ENCODE measurements at regions not wholly inside any gene's neighbourhood (a gene's known extent, or its start where the extent isn't known, plus 50 kb on each side); places are given as distances from the start of the nearest gene placed in this dataset.

DNA sequence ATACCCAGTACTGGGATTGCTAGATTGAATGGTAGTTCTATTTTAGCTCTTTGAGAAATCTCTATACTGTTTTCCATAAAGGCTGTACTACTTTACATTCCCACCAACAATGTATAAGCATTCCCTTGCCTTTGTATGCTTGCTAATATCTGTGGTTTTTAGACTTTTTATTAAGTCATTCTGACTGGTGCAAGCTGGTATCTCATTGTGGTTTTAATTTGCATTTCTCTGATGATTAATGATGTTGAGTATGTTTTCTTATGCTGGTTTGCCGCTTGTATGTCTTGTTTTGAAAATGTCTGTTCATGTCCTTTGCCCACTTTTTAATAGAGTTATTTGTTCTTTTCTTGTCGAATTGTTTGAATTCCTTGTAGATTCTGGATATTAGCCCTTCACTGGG, 512.7 kb upstream of the PAPPA start:
- intact Hi-C loops (cut with DNase I) = no loop called here
- DNase-seq = no peak
- H3K36me3 ChIP-seq = no peaks in the 10 kb centered on the region
- no peaks in the 10 kb centered on the region for H3K27me3 ChIP-seq
- WGBS, 2 donors = 82 to 88% methylated on average over 2 of the region's 2 CpGs
- H3K27ac ChIP-seq = no peak overlapping the region
- no peak for TF ChIP-seq CTCF (IDR thresholded peaks at IDR 0.05)
- no peak for ATAC-seq
- H3K9me3 ChIP-seq = no peaks in the 10 kb centered on the region
- no peak overlapping the region for H3K4me3 ChIP-seq
- no peaks in the 10 kb centered on the region for H3K4me1 ChIP-seq

DNA sequence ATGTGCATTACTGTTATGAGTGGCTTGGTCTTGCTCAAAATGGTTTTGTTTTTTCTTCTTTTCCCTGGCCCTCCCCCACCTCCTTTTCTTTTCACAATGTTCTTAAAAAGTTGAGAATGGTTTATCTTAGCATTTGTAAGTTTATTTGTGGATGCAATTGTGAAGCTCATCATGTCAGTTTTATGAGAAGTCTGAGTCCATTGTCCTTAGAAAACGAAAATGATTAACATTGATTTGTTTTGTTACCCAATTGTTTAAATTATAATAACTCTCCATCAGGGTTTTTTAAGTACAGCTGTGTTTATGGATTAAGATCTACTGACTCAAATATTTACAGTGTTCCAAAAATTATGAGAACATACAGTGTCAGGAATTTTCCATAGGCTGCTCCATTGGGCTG, 511.3 kb upstream of the PAPPA start:
- intact Hi-C loops (cut with DNase I) = no loop called here
- WGBS, 2 donors = 53 to 66% methylated on average over 1 of the region's 1 CpG
- TF ChIP-seq CTCF (IDR thresholded peaks at IDR 0.05) = no peak

DNA sequence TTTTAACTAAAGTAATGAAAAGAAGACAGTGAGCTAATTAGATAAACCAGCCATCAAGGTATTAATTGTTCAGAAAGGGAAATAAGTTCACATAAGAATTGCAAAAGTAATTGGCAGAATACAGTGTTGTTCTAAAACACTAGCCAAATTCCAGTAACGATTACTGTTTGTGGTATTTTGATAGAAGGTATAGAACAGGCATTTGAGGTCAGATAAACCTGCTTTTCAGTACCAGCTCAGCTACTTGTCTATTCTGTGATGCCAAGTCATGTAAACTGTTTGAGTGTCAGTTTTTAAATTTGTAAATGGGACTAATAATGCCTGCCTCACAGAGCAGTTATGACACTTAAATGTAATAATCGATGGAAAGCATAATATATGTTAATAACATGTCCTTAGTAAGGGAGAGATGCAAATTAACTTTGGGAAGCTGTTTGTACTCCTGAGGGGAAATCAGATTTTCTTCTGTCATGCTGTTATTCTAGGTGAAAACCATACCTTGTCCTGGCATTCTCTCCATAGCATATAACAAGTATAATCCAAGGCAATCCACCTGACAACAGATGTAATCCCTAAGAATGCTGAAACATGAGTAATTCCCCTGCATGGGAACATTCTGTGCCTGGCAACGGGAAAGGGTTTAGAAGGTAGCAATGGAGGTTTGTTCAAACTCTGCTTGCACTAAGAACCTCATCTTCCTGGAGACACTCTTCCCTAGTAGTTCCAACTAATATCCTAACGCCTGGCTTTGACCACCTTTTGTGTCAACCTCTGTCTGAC, 509.5 kb upstream of the PAPPA start:
- Histone ChIP-seq H3K27me3 (no peaks in the 10 kb centered on the region), H3K9me3 (no peaks in the 10 kb centered on the region), H3K4me3 (no peak overlapping the region), H3K27ac (no peak overlapping the region), H3K36me3 (no peaks in the 10 kb centered on the region), H3K4me1 (peaks cover 0 to under 1% (median 0%) of the 10 kb centered on the region in 9 donors)
- intact Hi-C loops (cut with DNase I) = no loop called here
- no peak for ATAC-seq
- no peak for DNase-seq
- TF ChIP-seq CTCF (IDR thresholded peaks at IDR 0.05) = no peak
- WGBS, 2 donors = 71 to 76% methylated on average over 4 of the region's 4 CpGs

More for the DNA sequence above, 511.3 kb upstream of the PAPPA start:
- DNase-seq (no peak), ATAC-seq (no peak)
- Histone ChIP-seq H3K27me3 (no peaks in the 10 kb centered on the region), H3K27ac (no peak overlapping the region), H3K4me1 (no peaks in the 10 kb centered on the region), H3K36me3 (no peaks in the 10 kb centered on the region), H3K4me3 (no peak overlapping the region), H3K9me3 (no peaks in the 10 kb centered on the region)

- WGBS, 2 donors = 41 to 51% methylated on average over 9 of the region's 9 CpGs
- TF ChIP-seq CTCF (IDR thresholded peaks at IDR 0.05) = no peak
- intact Hi-C loops (cut with DNase I) = no loop called here
- H3K4me3 ChIP-seq = no peak overlapping the region
- DNase-seq = peak; percentile 45 to 66
- no peaks in the 10 kb centered on the region for H3K27me3 ChIP-seq
- no peaks in the 10 kb centered on the region for H3K36me3 ChIP-seq
- no peaks in the 10 kb centered on the region for H3K9me3 ChIP-seq
- H3K27ac ChIP-seq = peak overlapping the region in 8 of 10 donors; percentile 6 to 76 (median 62)
- peak; percentile 82 to 98 (median 92) for ATAC-seq
- H3K4me1 ChIP-seq = peaks cover 0 to 10% (median 0%) of the 10 kb centered on the region in 9 donors
Measured at GRCh38 chr9:115649991-115650472, 503.6 kb upstream of the PAPPA start.
